Stimulated activated CD8-positive, alpha-beta memory T cell treated with anti-CD3 and anti-CD28 coated beads, Interleukin-15, amount 100 ng/mL, for 48 hours (primary cell): ENCODE measurements at regions not wholly inside any gene's neighbourhood (a gene's known extent, or its start where the extent isn't known, plus 50 kb on each side); places are given as distances from the start of the nearest gene placed in this dataset.

Experiments used
- DNase-seq, 2 donors: peaks; one replicate each; pipeline ENCODE4 v3.0.0-alpha.2; 2020; ENCODE audit warnings: low read depth in 2 of 2

GRCh38 chr13:80463673-80464352, 122.9 kb upstream of the SPRY2 start:
- DNase-seq = no peak

DNA sequence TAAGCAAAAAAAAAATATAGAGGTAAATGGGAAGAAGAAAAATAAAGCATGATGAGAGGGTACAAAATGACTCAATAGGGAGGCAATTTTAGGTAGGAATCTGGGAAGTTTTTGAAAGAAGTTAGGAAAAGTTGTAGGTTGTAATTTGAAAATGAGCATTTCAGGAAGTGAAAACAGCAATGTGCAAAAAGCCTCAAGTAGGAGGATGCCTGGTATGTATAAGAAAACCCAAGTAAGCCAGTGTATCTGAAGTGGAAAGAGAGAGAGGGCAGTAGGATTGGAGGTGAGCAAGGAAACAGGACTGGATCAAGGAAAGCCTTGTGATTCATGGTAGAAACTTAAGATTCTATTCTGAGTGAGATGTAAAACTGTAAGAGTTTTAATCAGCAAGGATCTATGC, 121.6 kb upstream of the SPRY2 start:
- DNase-seq = no peak

DNA sequence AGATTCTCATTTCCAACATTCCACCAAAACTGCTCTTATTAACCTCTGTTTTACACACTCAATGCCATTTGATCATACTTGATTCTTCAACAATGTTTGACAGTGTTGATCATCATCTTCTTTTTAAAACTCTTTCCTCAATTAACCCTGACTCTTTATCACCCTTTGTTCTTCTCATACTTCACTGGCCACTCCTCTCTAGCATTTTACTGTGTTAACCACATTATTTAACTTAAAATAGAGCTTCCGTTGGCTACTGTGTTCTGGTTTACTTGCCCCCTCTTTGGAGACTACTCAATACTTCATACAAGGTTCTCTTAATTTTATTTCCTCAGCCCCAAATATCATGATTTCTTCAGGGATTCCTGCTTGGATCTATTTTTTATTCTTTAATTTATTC, 121.1 kb upstream of the SPRY2 start:
- DNase-seq = no peak

GRCh38 chr13:80458543-80458942, 117.6 kb upstream of the SPRY2 start:
- DNase-seq = no peak

DNA sequence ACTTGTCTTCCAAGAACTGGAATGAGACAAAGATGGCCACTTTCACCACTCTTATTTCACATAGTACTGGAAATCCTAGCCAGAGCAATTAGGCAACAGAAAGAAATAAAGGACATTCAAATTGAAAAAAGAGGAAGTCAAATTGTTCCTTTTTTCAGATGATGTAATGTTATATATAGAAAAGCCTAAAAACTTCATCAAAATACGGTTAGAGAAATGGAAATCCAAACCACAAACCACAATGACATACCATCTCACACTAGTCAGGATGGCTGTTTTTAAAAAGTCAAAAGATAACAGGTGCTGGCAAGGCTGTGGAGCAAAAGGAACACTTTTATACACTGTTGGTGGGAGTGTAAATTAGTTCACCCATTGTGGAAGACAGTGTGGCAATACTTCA, 113.3 kb upstream of the SPRY2 start:
- no peak for DNase-seq

DNA sequence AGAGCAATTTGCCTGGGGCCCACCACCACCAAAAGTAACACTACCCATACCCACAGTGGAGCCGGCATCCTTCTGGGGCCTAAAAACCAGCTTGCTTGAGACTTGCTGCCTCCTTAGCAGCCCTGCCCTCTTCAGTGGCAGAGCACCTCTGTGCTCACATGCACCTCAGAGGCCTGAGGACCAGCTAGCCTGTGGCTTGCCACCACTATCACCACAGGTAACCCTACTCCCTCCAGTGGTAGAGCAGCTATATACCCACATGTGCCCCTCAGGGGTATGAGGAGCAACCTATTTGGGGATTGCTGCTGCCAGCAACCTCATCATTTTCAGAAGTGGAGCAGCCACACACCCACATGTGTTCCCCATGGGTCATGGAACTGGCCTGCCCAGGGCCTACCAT, 111.4 kb upstream of the SPRY2 start:
- no peak for DNase-seq

DNA sequence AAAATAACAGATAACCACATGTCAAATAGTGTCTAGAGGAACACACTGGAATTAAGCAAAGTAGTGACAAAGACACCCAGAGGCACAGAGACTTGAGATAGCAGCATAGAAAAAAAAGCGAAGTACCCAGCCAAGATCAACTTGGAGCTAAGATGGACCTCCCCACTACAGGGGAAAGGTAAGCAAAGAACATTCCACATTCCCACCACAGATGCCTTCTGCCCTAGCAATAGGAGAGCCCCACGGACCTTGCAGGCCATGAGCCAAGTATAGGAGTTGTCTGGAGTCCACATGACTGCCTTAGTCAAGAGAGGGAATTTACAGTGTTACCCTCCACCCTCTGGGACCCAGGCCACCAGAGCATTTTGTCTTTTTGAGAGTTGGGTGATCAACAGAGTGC, 110.7 kb upstream of the SPRY2 start:
- no peak for DNase-seq

GRCh38 chr13:80450386-80450785, 109.5 kb upstream of the SPRY2 start:
- DNase-seq = no peak

- no peak for DNase-seq
These were observed 107.8 kb upstream of the SPRY2 start for GRCh38 chr13:80448725-80449124.

GRCh38 chr13:80447747-80448146, 106.8 kb upstream of the SPRY2 start:
- DNase-seq = no peak

- DNase-seq = no peak
These were observed 103.5 kb upstream of the SPRY2 start for GRCh38 chr13:80444240-80445015.

- no peak for DNase-seq
These were observed 101.7 kb upstream of the SPRY2 start for GRCh38 chr13:80442609-80443008.

GRCh38 chr13:80441968-80442367, 101.0 kb upstream of the SPRY2 start:
- DNase-seq = no peak

GRCh38 chr13:80438521-80438920, 97.6 kb upstream of the SPRY2 start:
- DNase-seq = no peak

DNA sequence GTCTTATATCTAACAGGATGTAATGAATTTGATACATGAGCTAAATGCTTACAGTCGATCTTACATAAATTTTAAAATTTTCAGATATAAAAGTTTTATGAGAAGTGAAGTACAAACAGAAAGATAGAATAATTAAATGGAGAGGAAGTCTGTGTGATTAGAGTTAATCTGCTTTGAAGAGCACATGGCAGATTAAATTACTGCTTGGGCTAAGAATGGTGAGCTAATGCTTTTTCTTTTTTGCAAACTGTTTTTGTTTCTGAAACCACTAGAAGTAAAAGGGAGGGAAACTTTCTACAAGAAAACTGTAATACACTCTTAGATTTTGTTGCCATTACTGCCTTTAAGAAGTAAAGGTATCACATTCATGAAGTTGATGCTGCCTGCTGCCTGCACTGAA, 96.3 kb upstream of the SPRY2 start:
- DNase-seq = no peak

GRCh38 chr13:80436571-80437169, 95.7 kb upstream of the SPRY2 start:
- no peak for DNase-seq

- no peak for DNase-seq
These were observed 89.6 kb upstream of the SPRY2 start for GRCh38 chr13:80430561-80430960.

DNA sequence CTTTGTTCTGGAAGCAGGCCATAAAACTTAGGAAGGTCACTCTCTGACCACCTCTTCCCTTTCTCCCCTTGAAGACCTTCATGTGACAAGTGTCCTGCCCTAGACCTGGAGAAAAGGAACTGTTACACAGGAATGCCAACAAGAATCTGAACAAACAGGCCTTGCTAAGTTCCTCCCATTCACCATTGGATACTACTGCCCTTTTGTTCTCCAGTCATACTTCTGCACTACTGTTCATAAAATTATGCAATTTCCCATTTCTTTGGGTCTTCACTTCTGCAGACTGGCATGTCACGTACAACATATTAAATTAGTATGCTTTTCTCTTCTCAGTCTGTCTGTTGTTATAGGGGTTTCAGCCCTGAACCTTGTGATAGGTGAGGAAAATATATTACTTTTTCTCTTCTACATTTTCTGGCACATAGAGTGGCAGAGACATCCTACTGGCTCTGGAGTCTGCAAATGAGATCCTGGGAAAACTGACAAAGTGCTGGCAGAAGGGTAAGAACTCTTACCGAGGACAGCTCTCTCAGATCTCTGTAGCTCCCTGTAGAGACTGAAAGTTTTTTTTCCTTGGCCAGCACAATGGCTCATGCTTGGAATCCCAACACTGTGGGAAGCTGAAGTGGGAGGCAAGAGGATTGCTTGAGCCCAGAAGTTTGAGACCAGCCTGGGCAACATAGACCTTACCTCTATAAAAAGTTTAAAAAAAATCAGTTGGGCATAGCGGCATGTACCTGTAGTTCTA, 87.6 kb upstream of the SPRY2 start:
- no peak for DNase-seq

DNA sequence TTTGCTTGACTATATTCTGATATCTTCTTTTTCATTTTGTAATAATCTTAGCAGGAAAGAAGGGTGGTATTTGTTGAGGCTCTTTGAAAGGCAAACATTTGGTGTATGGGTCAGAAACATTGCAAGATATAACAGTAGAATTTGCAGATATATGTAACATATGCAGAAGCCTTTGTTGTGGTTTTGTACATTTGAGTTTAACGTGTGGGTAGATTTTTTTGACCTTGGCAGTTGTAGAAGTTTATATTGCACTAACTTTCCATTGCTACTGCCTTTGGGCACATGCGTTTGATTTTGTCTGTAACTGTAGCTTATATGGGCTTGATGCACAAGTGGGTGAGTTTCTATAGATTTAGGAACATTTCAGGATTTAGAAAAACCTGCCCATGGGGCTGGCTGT, 78.5 kb upstream of the SPRY2 start:
- DNase-seq = no peak

DNA sequence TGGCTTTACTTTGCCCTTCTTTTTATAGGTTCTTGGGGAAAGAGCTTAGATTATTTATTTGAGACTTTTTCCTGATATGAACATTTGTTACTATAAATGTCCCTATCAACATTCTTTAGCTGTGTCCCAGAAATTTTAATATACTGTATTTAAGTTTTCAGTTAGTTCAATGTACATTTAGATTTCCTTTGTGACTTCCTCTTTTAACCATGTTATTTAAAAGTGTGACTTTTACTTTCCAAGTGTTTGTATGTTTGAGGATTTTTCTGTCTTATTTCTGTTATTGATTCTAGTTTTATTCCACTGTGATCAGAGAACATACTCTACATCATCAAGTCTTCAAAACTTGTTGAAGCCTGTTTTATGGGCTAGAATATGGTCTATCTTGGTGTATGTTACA, 72.7 kb upstream of the SPRY2 start:
- no peak for DNase-seq

GRCh38 chr13:80408270-80408669, 67.3 kb upstream of the SPRY2 start:
- DNase-seq = no peak

- no peak for DNase-seq
These were observed 60.0 kb upstream of the SPRY2 start for GRCh38 chr13:80400865-80401426.
